Cardiac fibroblast (primary cell): ENCODE measurements at regions not wholly inside any gene's neighbourhood (a gene's known extent, or its start where the extent isn't known, plus 50 kb on each side); places are given as distances from the start of the nearest gene placed in this dataset.

Experiments used
- DNase-seq, 2 donors: peaks; one replicate each; pipeline versions ENCODE4 v3.0.0 to v3.0.0-alpha.2; 2010; ENCODE audit warnings: low read depth in 2 of 2
- H3K4me3 ChIP-seq, 2 donors: replicated peaks in 1 of 2; 1 replicate in 1 of 2; 2 replicates in 1 of 2; pipeline ENCODE4 v1.5.1; 2011; ENCODE audit warnings: low read depth in 2 of 2, low read length in 2 of 2, mild to moderate bottlenecking in 2 of 2, moderate library complexity in 1 of 2
- TF ChIP-seq, protein P1 (sequence below): IDR thresholded peaks from one replicate; pipeline ENCODE4 v1.5.1; 2011; ENCODE audit warnings: low read depth, mild to moderate bottlenecking, low read length, inconsistent platforms

DNA sequence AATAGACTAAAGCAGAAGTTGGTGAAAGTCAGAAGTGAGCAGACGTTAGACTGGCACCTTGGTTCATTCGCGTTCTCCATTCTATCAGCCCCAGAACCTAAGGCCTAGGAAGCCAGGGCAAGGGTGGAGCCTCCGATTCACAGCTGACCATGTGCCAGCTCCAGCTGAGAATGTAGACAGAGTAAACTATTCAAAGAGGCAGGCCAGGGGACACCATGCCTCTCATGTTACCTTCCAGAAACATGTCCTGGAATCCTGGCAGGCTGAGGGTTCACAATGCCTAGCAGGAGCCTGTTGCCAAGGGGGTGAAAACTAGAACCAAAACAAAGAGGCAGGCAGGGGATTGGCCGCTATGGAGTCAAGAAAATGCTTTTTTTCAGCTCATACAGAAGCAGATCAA lies 224.4 kb upstream of the POU2AF2 start:
- DNase-seq = no peak
- H3K4me3 ChIP-seq = no peak overlapping the region
- TF ChIP-seq, protein P1, sequence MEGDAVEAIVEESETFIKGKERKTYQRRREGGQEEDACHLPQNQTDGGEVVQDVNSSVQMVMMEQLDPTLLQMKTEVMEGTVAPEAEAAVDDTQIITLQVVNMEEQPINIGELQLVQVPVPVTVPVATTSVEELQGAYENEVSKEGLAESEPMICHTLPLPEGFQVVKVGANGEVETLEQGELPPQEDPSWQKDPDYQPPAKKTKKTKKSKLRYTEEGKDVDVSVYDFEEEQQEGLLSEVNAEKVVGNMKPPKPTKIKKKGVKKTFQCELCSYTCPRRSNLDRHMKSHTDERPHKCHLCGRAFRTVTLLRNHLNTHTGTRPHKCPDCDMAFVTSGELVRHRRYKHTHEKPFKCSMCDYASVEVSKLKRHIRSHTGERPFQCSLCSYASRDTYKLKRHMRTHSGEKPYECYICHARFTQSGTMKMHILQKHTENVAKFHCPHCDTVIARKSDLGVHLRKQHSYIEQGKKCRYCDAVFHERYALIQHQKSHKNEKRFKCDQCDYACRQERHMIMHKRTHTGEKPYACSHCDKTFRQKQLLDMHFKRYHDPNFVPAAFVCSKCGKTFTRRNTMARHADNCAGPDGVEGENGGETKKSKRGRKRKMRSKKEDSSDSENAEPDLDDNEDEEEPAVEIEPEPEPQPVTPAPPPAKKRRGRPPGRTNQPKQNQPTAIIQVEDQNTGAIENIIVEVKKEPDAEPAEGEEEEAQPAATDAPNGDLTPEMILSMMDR = no peak

- TF ChIP-seq, protein P1 = no peak
- peak; percentile 49 to 66 for DNase-seq
Measured at GRCh38 chr11:111019871-111020670, 225.5 kb upstream of the POU2AF2 start.

DNA sequence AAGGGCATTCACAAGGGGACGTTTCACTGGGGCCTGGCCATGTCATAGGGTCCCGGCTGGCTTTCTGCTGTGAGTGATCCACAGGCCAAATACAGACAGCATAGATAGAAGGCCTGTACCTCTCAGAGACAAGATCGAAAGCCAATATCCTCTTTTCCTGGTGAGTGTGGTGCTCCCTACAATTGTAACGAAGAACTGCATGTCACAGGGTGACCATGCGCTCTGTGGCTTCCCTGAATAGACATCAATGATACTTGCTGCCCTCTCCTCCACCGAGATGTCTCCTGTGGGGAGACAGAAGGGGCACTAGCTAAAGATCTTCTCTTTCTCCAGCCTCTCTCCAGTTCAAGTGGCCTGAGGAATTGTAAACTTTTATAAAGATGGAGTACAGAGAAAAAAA lies 226.1 kb upstream of the POU2AF2 start:
- H3K4me3 ChIP-seq = no peak overlapping the region
- no peak for DNase-seq
- TF ChIP-seq, protein P1 = no peak

More at GRCh38 chr11:111019871-111020670, 225.5 kb upstream of the POU2AF2 start:
- H3K4me3 ChIP-seq = no peak overlapping the region

- TF ChIP-seq, protein P1 = no peak
- peak; percentile 78 for DNase-seq
- no peak overlapping the region for H3K4me3 ChIP-seq
Measured at GRCh38 chr11:111018566-111018965, 227.0 kb upstream of the POU2AF2 start.

DNA sequence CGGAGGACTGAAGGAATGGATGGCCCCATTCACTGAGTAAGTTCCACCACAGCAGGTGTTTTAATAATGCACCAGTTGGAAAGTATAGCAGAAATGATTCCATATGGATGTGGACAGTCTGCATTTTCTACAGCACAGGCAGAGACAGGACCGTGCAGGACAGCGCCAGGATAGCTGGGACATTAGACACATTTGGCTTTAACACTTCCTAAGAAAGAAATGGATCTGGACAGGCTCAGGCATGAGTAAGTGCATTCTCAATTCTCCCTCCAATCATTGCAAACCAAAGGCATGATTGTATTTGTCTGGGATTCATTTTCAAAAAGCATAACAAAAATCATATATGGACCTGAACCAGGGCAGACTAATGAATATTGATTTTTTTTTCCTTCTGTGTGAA lies 233.0 kb upstream of the POU2AF2 start:
- DNase-seq = no peak
- H3K4me3 ChIP-seq = no peak overlapping the region
- TF ChIP-seq, protein P1 = no peak

DNA sequence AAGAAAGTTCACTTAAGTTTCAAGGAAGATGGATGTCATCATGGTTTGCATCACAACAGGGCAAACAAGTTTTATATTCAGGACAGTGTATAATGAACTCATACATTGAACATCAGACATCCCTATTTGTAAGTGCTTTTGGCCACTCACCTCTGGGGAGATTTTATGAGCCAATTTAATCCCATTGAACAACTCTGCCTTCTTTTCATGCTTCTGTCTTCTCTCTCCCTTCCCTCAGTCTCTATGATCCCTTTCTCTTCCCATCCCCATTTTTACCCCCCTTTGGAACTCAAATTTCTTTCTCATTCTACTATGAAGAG lies 234.3 kb upstream of the POU2AF2 start:
- TF ChIP-seq, protein P1 = no peak
- DNase-seq = no peak
- H3K4me3 ChIP-seq = no peak overlapping the region
